Cardiac muscle cell (in vitro differentiated cells and primary cell): ENCODE measurements at regions not wholly inside any gene's neighbourhood (a gene's known extent, or its start where the extent isn't known, plus 50 kb on each side); places are given as distances from the start of the nearest gene placed in this dataset.

ENCODE experiments used
- DNase-seq, 2 donors: peaks; one replicate each; pipeline versions ENCODE4 v3.0.0 to v3.0.0-alpha.2; 2010 to 2017; ENCODE audit warnings: low read depth in 1 of 2, low spot score in 1 of 2
- H3K27ac ChIP-seq: fragments of 200-600 bp; sonication (generic); 2 replicates; pipeline ENCODE4 v1.5.1; 2016
- H3K27me3 ChIP-seq: fragments of 200-600 bp; sonication (generic); 2 replicates; pipeline ENCODE4 v1.6.0; 2016; ENCODE audit warnings: control low read depth
- H3K36me3 ChIP-seq: fragments of 200-600 bp; sonication (generic); 2 replicates; pipeline ENCODE4 v1.5.1; 2016; ENCODE audit warnings: control low read depth
- H3K4me1 ChIP-seq: fragments of 200-600 bp; sonication (generic); 2 replicates; pipeline ENCODE4 v1.8.1; 2017; ENCODE audit warnings: low read depth, mild to moderate bottlenecking, mixed run types
- H3K4me3 ChIP-seq: fragments of 200-600 bp; sonication (generic); 2 replicates; pipeline ENCODE4 v1.5.1; 2016; ENCODE audit warnings: mild to moderate bottlenecking
- H3K9me3 ChIP-seq: fragments of 200-600 bp; sonication (generic); 2 replicates; pipeline ENCODE4 v1.5.1; 2017; ENCODE audit warnings: low read depth, mild to moderate bottlenecking, control low read depth
- TF ChIP-seq, protein P1 (sequence below): IDR thresholded peaks from 2 replicates; pipeline ENCODE4 v1.5.1; 2012; ENCODE audit warnings: low read depth, mild to moderate bottlenecking, low read length

DNA sequence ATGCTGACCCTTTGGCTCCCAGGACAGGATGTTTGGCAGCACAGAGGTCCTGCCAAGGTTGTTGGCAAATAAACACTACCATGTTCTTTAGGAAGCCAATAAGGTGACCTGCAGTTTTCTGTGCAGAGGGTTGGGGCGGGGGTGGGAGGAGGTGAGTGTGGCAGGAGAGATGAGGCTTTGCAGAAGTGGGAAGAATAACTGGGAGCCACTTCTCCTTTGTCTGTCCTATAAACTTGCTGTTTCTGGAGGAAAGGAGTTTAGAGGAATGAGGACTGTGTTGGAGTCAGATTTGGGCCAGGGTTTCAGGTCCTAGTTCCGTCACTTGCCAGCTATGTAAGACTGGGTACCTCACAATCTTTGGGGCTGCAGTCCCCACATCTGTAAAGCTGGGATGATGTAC lies 187.6 kb upstream of the SPRED2 start:
- Histone ChIP-seq H3K36me3 (no peaks in the 10 kb centered on the region), H3K4me3 (no peak overlapping the region), H3K27ac (no peak overlapping the region), H3K4me1 (no peaks in the 10 kb centered on the region), H3K9me3 (no peaks in the 10 kb centered on the region), H3K27me3 (peaks cover 4% of the 10 kb centered on the region)
- TF ChIP-seq, protein P1, sequence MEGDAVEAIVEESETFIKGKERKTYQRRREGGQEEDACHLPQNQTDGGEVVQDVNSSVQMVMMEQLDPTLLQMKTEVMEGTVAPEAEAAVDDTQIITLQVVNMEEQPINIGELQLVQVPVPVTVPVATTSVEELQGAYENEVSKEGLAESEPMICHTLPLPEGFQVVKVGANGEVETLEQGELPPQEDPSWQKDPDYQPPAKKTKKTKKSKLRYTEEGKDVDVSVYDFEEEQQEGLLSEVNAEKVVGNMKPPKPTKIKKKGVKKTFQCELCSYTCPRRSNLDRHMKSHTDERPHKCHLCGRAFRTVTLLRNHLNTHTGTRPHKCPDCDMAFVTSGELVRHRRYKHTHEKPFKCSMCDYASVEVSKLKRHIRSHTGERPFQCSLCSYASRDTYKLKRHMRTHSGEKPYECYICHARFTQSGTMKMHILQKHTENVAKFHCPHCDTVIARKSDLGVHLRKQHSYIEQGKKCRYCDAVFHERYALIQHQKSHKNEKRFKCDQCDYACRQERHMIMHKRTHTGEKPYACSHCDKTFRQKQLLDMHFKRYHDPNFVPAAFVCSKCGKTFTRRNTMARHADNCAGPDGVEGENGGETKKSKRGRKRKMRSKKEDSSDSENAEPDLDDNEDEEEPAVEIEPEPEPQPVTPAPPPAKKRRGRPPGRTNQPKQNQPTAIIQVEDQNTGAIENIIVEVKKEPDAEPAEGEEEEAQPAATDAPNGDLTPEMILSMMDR: no peak
- DNase-seq: no peak

DNA sequence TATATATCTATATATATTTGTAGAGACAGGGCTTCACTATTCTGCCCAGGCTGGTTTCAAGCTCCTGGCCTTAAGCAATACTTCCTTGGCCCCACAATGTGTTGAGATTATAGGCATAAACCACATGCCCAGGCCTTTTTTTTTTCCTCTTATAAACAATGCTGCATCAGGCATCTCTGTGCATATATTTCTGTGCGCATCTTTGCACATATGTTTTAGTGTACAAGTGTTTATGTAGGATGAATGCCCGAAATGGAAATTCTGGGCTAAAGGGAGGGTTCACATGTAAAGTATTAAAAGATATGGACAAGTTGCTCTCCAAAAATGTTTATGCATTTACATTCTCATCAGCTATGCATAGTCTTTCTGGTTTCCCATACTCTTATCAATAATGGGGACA lies 183.2 kb upstream of the SPRED2 start:
- Histone ChIP-seq H3K27ac (no peak overlapping the region), H3K36me3 (no peaks in the 10 kb centered on the region), H3K9me3 (no peaks in the 10 kb centered on the region), H3K4me1 (no peaks in the 10 kb centered on the region), H3K27me3 (peaks cover 4% of the 10 kb centered on the region), H3K4me3 (no peak overlapping the region)
- DNase-seq: no peak
- TF ChIP-seq, protein P1: no peak

DNA sequence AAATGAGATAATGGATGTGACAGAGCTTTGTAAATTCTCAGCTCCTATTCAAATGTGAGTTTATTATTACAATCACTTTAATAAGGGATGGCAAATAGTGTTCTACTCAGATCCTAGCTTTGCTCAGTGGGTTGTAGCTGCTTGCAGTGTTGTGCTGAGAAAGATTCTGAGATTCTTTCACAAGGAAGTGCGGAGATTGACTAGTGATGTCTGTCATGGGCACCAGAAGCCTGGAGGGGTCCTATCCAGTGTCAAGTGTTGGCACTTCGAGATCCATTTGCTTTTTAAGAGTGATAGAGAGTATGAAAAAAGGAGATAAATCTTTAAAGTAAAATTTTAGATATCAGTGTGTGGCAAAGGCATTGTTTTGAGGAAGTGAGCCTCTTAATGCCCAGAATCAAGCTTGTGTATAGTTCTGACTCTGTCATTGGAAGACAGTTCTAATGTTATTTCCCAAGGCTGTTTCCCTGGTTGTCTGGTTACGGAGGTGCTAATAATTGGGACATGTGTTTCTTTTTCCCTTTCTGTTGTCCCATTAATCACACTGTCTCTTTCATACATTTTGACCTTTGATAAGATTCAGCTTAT lies 181.7 kb upstream of the SPRED2 start:
- no peaks in the 10 kb centered on the region for H3K36me3 ChIP-seq
- no peak for DNase-seq
- TF ChIP-seq, protein P1: no peak
- no peak overlapping the region for H3K4me3 ChIP-seq
- H3K9me3 ChIP-seq: no peaks in the 10 kb centered on the region
- no peak overlapping the region for H3K27ac ChIP-seq
- H3K27me3 ChIP-seq: peaks cover 8% of the 10 kb centered on the region
- H3K4me1 ChIP-seq: no peaks in the 10 kb centered on the region

DNA sequence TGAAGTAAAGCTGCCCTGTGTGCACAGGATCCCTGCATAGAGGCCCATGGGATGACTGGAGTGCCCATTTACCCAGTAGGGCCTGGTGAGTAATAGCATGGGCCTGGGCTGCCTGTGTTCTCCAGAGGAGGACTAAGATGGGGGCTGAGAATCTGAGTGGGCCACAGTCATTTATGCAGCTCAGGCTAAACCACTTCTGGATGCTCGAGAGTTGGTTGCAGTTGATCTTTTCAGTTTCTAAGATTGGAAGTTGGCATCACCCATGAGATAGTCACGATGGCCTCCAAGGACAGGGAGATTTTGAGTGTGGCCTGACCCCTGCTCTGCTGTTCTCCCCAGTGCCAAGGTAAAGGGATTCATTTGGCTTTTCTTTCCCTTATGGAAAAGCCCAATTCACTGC lies 179.1 kb upstream of the SPRED2 start:
- Histone ChIP-seq H3K4me1 (no peaks in the 10 kb centered on the region), H3K36me3 (no peaks in the 10 kb centered on the region), H3K27me3 (peaks cover 19% of the 10 kb centered on the region), H3K27ac (no peak overlapping the region), H3K9me3 (no peaks in the 10 kb centered on the region), H3K4me3 (no peak overlapping the region)
- no peak for DNase-seq
- TF ChIP-seq, protein P1: no peak

DNA sequence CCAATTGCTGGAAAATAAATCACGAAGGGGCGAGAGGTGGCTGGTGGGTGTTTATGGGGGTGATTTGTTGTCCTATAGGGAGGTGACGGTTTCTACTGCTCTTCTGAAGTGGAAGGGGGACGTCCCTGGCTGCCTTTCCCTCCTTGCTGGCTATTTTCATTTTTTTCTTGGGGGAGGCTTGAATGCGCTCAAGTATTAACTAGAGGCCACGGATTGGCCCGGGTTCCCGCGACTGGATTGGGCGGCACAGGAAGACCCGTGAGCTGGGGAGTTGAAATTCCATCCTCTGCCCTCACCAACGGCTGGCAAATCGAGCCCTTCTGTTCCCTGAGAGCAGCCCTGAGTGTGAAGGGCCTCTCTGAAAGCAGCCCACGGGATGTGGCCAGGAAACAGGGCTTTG lies 176.5 kb upstream of the SPRED2 start:
- Histone ChIP-seq H3K36me3 (no peaks in the 10 kb centered on the region), H3K4me3 (no peak overlapping the region), H3K4me1 (no peaks in the 10 kb centered on the region), H3K27ac (no peak overlapping the region), H3K27me3 (peaks cover 25% of the 10 kb centered on the region), H3K9me3 (no peaks in the 10 kb centered on the region)
- DNase-seq: no peak
- TF ChIP-seq, protein P1: no peak

DNA sequence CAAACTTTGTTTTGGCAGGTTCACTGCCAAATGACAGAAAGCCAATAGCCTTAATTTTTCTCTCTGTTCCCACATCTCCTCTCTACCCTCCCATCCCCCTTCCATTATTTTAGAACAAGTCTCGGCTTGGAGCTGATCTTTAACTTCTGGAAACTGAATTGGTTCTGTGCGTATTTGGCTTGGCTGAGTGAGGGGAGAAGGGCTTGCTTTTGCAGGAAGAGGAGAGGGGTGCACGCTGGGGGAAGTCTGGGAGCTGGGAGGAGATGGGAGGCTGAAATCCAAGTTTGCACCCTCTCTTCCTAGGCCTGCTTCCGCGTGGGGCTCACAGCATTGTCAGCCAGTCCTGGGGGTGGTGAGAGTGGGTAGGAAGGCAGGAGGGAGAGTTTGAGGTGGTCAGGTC lies 176.1 kb upstream of the SPRED2 start:
- Histone ChIP-seq H3K4me1 (no peaks in the 10 kb centered on the region), H3K27ac (no peak overlapping the region), H3K4me3 (no peak overlapping the region), H3K9me3 (no peaks in the 10 kb centered on the region), H3K36me3 (no peaks in the 10 kb centered on the region), H3K27me3 (peaks cover 29% of the 10 kb centered on the region)
- no peak for DNase-seq
- TF ChIP-seq, protein P1: no peak
